WERI-Rb-1 (cell line): ENCODE measurements at regions not wholly inside any gene's neighbourhood (a gene's known extent, or its start where the extent isn't known, plus 50 kb on each side); places are given as distances from the start of the nearest gene placed in this dataset.

ENCODE experiments used
- DNase-seq: peaks from one replicate; pipeline ENCODE4 v3.0.0-alpha.2; 2020
- H3K27ac ChIP-seq: fragments of 250-450 bp; sonication (Bioruptor Pico); 2 replicates; pipeline ENCODE4 v1.5.1; 2020; ENCODE audit warnings: mild to moderate bottlenecking, moderate library complexity
- H3K27me3 ChIP-seq: fragments of 250-450 bp; sonication (Bioruptor Pico); 2 replicates; pipeline ENCODE4 v1.5.1; 2021; ENCODE audit warnings: mild to moderate bottlenecking, low read depth, moderate library complexity; ENCODE audit not compliant: insufficient read depth, severe bottlenecking
- H3K36me3 ChIP-seq: fragments of 250-450 bp; sonication (Bioruptor Pico); 2 replicates; pipeline ENCODE4 v1.5.1; 2020; ENCODE audit warnings: mild to moderate bottlenecking, moderate library complexity
- H3K4me3 ChIP-seq: 2 replicates; pipeline ENCODE4 v1.5.1; 2011; ENCODE audit warnings: low read depth, mild to moderate bottlenecking, control low read depth, low read length
- H3K9me3 ChIP-seq: fragments of 250-450 bp; sonication (Bioruptor Pico); 2 replicates; pipeline ENCODE4 v1.5.1; 2021; ENCODE audit warnings: mild to moderate bottlenecking, moderate library complexity; ENCODE audit not compliant: severe bottlenecking
- CTCF ChIP-seq: IDR thresholded peaks from 2 replicates; pipeline ENCODE4 v1.5.1; 2011; ENCODE audit warnings: low read depth, mild to moderate bottlenecking, control low read depth, inconsistent platforms, low read length

- no peak for TF ChIP-seq CTCF
- Histone ChIP-seq H3K27me3 (no peaks in the 10 kb centered on the region), H3K9me3 (no peaks in the 10 kb centered on the region), H3K36me3 (no peaks in the 10 kb centered on the region), H3K27ac (no peak overlapping the region), H3K4me3 (no peak overlapping the region)
- no peak for DNase-seq
Measured at GRCh38 chr20:11059659-11060058, 385.9 kb upstream of the JAG1 start.

- TF ChIP-seq CTCF: no peak
- H3K27ac ChIP-seq: no peak overlapping the region
- H3K9me3 ChIP-seq: no peaks in the 10 kb centered on the region
- H3K4me3 ChIP-seq: no peak overlapping the region
- no peaks in the 10 kb centered on the region for H3K27me3 ChIP-seq
- H3K36me3 ChIP-seq: no peaks in the 10 kb centered on the region
- no peak for DNase-seq
Measured at GRCh38 chr20:11060423-11061185, 386.8 kb upstream of the JAG1 start.

GRCh38 chr20:11063444-11063843 is 389.6 kb upstream of the JAG1 start:
- Histone ChIP-seq H3K36me3 (no peaks in the 10 kb centered on the region), H3K27me3 (no peaks in the 10 kb centered on the region), H3K4me3 (no peak overlapping the region), H3K9me3 (no peaks in the 10 kb centered on the region), H3K27ac (no peak overlapping the region)
- DNase-seq: no peak
- TF ChIP-seq CTCF: no peak

GRCh38 chr20:11064946-11065345 is 391.1 kb upstream of the JAG1 start:
- H3K9me3 ChIP-seq: no peaks in the 10 kb centered on the region
- no peaks in the 10 kb centered on the region for H3K27me3 ChIP-seq
- TF ChIP-seq CTCF: no peak
- H3K4me3 ChIP-seq: no peak overlapping the region
- no peak for DNase-seq
- H3K36me3 ChIP-seq: no peaks in the 10 kb centered on the region
- H3K27ac ChIP-seq: no peak overlapping the region

GRCh38 chr20:11067359-11067758 is 393.6 kb upstream of the JAG1 start:
- TF ChIP-seq CTCF: no peak
- Histone ChIP-seq H3K9me3 (no peaks in the 10 kb centered on the region), H3K27me3 (no peaks in the 10 kb centered on the region), H3K36me3 (no peaks in the 10 kb centered on the region), H3K27ac (no peak overlapping the region), H3K4me3 (no peak overlapping the region)
- DNase-seq: no peak

GRCh38 chr20:11072982-11073381 is 399.2 kb upstream of the JAG1 start:
- Histone ChIP-seq H3K27ac (no peak overlapping the region), H3K27me3 (no peaks in the 10 kb centered on the region), H3K9me3 (no peaks in the 10 kb centered on the region), H3K36me3 (no peaks in the 10 kb centered on the region), H3K4me3 (no peak overlapping the region)
- DNase-seq: no peak
- TF ChIP-seq CTCF: no peak
